GM19193 (cell line): ENCODE measurements at regions not wholly inside any gene's neighbourhood (a gene's known extent, or its start where the extent isn't known, plus 50 kb on each side); places are given as distances from the start of the nearest gene placed in this dataset.

Experiments
- POLR2A ChIP-seq: IDR thresholded peaks from 4 replicates; pipeline ENCODE4 v1.6.1; 2011; ENCODE audit not compliant: insufficient read depth, insufficient read length; ENCODE audit errors: extremely low read depth

DNA sequence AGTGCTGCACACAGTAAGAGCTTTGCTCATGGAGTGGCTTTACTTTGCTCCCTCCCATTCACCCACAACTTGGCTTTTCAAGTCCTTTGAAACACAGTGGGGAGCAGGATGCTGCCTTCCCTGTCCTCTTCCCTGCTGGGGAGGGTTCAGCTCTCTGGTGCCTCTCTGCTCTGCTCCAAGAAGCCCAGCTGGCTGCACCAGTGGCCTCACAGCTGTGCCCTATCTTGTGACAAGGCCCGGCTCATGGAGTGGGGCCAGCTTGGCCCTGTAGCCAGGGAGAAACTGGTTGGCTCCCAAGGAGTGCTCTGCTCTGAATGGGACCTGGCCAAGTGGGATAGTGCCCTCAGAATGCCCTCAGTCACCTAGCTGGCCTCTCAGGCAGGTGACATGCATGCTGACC is 212.3 kb upstream of the ZMIZ1 start:
- TF ChIP-seq POLR2A, result no peak

GRCh38 chr10:78857193-78857592 is 211.6 kb upstream of the ZMIZ1 start:
- TF ChIP-seq POLR2A, result no peak

DNA sequence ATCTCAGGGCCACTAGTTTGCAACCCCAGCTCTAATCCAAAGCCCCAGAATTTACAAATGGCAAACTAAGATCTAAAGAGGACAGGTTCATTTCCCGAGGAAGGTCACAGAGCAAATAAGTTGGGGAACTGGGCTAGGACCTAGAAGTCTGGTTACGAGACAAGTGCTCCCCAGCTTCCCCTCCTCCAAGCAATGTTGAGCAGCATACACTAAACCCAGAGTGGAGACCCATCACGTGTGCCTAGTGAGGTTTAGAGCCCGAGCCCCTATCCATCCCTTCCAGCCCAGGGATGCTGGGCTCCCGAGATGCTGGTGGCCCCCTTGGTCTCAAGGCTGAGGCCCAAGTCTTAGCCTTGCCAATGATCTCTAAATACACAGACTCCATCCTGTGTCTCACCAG is 209.5 kb upstream of the ZMIZ1 start:
- TF ChIP-seq POLR2A, result no peak

DNA sequence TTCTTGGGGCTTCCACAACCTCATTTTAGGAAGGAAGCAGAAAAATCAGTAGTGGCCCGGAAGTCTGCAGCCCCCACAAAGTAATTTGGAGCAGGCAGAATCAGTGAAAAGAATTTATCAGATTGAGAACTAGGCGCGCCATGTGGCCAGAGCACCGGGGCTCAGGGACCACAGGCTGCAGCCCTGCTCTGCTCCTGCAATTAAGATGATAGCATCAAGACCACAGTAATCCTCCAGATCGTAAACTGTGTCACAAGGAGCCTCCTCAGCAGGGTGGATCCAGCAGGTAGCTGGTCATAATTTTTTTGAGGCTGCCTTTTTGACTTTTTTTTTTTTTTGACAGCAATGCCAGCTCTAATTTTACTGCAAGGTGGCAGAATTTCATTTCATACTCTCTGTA is 209.0 kb upstream of the ZMIZ1 start:
- no peak for TF ChIP-seq POLR2A

DNA sequence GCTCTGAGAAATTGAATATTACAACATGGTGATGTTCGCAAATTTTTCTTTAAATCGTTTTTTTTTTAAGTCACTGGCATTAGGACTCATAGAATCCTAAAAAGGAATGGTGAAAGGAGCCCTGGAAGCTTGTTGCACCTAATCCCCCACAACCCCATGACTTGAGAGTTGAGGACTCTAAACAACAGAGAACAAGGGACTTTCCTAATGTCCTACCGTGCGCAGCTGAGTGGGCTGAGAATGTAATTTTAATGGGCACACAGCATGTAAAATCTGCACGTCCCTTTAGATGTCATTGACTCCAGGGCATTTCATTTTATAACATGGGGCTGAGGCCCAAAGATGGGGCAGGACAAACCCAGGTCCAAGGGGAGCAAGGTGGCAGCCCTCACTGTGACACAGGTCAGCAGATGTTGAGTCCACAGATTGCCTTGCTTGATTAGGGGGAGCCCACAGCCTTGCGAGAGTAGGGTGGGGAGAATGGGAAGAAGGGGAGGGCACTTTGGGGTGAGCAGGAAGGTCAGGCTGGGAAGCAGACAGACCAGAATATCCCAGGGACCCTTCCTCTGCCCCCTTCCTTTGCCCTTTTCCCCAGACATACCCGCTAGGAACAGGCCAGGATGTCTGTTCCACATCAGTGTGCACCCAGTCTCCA is 208.4 kb upstream of the ZMIZ1 start:
- no peak for TF ChIP-seq POLR2A

DNA sequence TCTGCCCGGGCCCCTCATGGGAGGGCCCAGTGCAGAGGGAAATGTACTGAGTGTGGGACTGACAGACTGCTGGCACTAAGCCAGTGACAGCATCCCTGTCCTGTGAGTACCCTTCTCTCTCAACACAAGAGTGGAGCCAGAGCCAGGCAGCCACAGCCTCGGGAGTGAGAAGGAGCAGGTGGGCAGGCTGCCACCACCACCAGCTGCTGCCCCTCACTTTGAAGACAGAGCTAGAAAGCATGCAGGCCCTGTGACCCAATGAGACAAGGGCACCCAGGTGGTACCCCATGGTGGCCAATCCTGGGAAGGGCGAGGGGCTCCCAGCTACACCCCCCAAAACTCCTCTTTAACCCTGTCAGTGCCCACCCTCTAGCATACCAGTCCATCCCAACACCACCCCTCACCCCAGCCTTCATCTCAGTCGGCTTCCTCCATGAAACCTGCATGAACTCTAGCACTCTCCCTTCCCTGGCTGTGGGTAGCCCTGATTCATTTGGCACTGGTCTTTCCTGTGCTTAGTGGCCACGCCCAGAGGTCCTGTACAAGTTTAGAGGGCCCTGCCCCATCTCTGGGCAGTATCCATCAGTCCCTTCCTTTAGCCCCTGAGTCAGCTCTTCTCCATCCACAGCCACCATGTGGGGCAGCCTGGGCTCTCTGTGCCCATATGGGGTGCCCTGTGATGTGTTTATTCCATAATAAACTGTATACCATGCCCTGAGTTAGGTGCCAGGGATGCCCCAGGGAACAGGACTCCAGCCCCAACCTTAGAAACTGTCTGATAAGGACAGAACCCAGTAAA is 207.0 kb upstream of the ZMIZ1 start:
- TF ChIP-seq POLR2A, result no peak

GRCh38 chr10:78862328-78862640 is 206.5 kb upstream of the ZMIZ1 start:
- no peak for TF ChIP-seq POLR2A

GRCh38 chr10:78863140-78863905 is 205.4 kb upstream of the ZMIZ1 start:
- no peak for TF ChIP-seq POLR2A

DNA sequence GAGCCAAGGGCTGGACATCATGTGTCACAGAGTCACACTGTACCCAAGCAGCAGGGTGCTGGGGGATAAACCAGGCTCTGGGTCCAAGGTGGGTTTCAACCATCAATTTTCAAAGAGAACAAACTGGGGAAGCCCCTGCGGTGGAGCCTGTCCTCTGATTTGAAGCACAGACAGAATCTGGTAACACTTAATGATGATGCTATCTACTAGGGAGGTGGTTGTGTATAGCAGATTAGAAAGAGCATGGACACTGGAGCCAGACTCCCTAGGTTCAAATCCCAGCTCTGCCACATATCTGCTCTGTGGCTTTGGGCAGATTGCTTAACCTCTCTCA is 204.9 kb upstream of the ZMIZ1 start:
- no peak for TF ChIP-seq POLR2A

GRCh38 chr10:78864761-78865537 is 203.8 kb upstream of the ZMIZ1 start:
- no peak for TF ChIP-seq POLR2A

GRCh38 chr10:78865538-78865875 is 203.3 kb upstream of the ZMIZ1 start:
- no peak for TF ChIP-seq POLR2A

DNA sequence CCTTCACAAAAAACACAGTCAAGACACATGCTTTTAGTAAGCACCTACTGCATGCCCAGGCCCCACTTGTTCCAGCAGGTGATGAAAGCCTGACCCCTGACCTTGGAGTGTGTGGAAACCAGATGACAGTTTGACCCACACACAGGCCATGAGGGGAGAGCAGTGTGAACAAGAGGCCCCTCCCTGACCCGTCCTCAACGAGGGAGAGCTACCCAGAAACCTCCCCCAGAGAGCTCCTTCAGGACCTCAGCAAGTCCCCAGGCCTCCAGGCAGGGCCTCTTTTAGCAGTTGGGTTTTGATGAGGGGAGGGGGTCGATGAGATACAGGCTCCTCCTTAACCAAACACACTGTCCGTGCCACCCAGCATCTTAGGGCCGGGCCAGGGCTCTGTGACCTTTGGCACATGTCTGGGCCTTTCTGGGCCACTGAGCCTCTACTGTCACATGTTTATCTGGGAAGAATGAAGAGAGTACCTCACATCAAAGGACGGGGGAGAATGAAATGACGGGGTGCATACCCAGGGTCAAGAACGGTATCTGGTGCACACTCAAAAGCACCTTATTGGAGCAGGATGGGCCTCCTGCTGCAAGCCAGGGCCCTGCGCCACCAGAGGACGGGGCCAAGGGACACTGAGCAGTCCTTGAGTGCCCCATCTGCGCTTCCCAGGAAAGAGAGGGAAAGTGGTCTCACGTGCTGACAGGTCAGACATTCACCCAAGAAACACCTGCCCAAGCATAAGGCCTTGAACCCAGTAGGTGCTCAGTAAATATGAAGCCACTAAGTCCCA is 202.6 kb upstream of the ZMIZ1 start:
- TF ChIP-seq POLR2A, result no peak

DNA sequence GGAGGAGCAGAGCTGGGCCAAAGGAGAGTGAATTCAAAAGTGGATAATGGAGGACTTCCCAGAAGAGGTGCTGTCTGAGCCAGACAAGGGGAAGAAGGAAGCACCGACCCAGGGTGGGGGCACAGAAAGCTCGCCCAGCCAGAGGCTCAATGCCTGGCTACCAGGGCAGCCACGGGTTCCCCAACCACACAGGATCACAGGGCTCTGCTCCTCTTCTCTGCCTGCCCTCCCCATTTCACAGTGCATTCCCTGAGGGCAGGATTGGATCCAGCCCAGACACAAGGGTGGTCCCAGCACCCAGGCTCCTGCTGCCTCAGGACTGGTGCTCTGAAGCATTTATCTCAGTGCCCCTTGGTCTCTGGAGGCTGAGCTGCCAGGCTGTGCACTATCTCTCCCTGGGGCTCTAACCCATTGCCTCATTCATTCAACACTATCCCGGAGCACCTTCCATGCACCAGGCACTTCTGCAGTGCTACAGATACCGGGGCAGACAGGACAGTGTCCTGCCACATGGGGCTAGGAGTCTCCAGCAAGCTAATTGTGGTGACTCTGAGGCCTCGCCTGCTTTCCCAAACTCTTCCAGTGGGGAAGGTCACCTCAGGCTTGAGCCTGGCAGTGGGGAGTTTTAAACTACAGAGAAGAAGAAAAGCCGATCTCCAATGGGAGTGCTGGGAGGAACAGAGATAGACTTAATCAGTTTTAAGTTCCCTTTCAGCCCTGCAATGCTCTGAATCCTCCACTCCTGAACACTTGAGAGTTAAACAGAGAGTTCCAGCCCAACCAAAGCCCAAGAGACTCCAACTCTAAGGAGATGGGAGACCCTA is 201.8 kb upstream of the ZMIZ1 start:
- TF ChIP-seq POLR2A, result no peak

DNA sequence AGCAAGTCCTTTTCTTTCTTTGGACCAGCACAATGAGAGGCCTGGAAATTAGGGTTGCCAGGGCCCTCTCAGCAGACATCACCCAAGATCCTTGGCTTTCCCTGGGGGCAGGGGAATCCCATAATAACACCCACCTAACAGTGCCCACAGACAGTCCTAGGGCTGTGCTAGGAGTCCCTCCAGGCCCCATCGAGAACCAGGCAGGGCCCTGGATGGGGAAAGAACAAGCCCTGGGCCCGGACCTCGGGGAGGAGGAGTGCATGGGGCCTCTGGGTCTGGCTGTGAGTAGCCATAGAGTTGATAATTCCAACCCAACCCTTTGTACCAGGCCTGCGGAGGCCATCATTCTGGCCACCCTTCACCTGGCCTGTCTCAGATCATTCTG is 201.2 kb upstream of the ZMIZ1 start:
- TF ChIP-seq POLR2A, result no peak

GRCh38 chr10:78868048-78868447 is 200.7 kb upstream of the ZMIZ1 start:
- TF ChIP-seq POLR2A, result no peak

- TF ChIP-seq POLR2A, result no peak
Measured at GRCh38 chr10:78868456-78868855, 200.3 kb upstream of the ZMIZ1 start.
